ENCODE measurements at regions not wholly inside any gene's neighbourhood (a gene's known extent, or its start where the extent isn't known, plus 50 kb on each side); places are given as distances from the start of the nearest gene placed in this dataset.

GRCh38 chr2:144848423-144848822 lies 328.5 kb upstream of the ZEB2 start:
- DNase-seq (ENCODE audit: low spot score): no peak
- no peak overlapping the region for H3K27ac ChIP-seq
- CTCF ChIA-PET: no interaction called here
- TF ChIP-seq CTCF (conservative IDR thresholded peaks at IDR 0.05; ENCODE audit: low read depth): no peak
- POLR2A ChIA-PET (ENCODE audit: low non-redundant PET): no interaction called here

- ChIA-PET CTCF (no interaction called here), POLR2A (ENCODE audit: low non-redundant PET) (no interaction called here)
- no peak for TF ChIP-seq CTCF (conservative IDR thresholded peaks at IDR 0.05; ENCODE audit: low read depth)
- no peak overlapping the region for H3K27ac ChIP-seq
- no peak for DNase-seq (ENCODE audit: low spot score)
These were observed 327.6 kb upstream of the ZEB2 start for GRCh38 chr2:144847347-144848080.

- ChIA-PET CTCF (interaction anchor here (0.6 kb wide), 1 partner anchor 515 kb away, joined by 3 read pairs; no protein-coding TSS in a partner anchor), POLR2A (ENCODE audit: low non-redundant PET) (no interaction called here)
- H3K27ac ChIP-seq: no peak overlapping the region
- DNase-seq (ENCODE audit: low spot score): no peak
- no peak for TF ChIP-seq CTCF (conservative IDR thresholded peaks at IDR 0.05; ENCODE audit: low read depth)
These were observed 316.9 kb upstream of the ZEB2 start for GRCh38 chr2:144836635-144837350.

- no peak overlapping the region for H3K27ac ChIP-seq
- CTCF ChIA-PET: interaction anchor here (0.5 kb wide), 1 partner anchor 186 kb away, joined by 3 read pairs; no protein-coding TSS in a partner anchor
- POLR2A ChIA-PET (ENCODE audit: low non-redundant PET): no interaction called here
- peak; percentile 36 for DNase-seq (ENCODE audit: low spot score)
- no peak for TF ChIP-seq CTCF (conservative IDR thresholded peaks at IDR 0.05; ENCODE audit: low read depth)
These were observed 315.9 kb upstream of the ZEB2 start for GRCh38 chr2:144835634-144836350.

GRCh38 chr2:144834998-144835633 lies 315.2 kb upstream of the ZEB2 start:
- TF ChIP-seq CTCF (conservative IDR thresholded peaks at IDR 0.05; ENCODE audit: low read depth): no peak
- no peak for DNase-seq (ENCODE audit: low spot score)
- ChIA-PET POLR2A (ENCODE audit: low non-redundant PET) (no interaction called here), CTCF (interaction anchor here (0.5 kb wide), 1 partner anchor 185 kb away, joined by 3 read pairs; no protein-coding TSS in a partner anchor)
- H3K27ac ChIP-seq: no peak overlapping the region

GRCh38 chr2:144834363-144834762 lies 314.4 kb upstream of the ZEB2 start:
- no peak overlapping the region for H3K27ac ChIP-seq
- CTCF ChIA-PET: no interaction called here
- POLR2A ChIA-PET (ENCODE audit: low non-redundant PET): no interaction called here
- no peak for DNase-seq (ENCODE audit: low spot score)
- no peak for TF ChIP-seq CTCF (conservative IDR thresholded peaks at IDR 0.05; ENCODE audit: low read depth)
